HG03439 (cell line): ENCODE measurements at regions not wholly inside any gene's neighbourhood (a gene's known extent, or its start where the extent isn't known, plus 50 kb on each side); places are given as distances from the start of the nearest gene placed in this dataset.
"Not testable (repeated sequence)": the region's sequence is repeated elsewhere in the genome, so short reads cannot be mapped to it uniquely, and the experiment has no call there.

Source experiments
- ATAC-seq: cut with Tn5 transposase; IDR thresholded peaks from one replicate; pipeline ENCODE4 v1.9.1; 2021; ENCODE audit warnings: mild to moderate bottlenecking, moderate library complexity; ENCODE audit not compliant: unreplicated experiment

- no peak for ATAC-seq
These were observed 1131.7 kb downstream of the SLITRK5 start for GRCh38 chr13:88802886-88803285.

- no peak for ATAC-seq
These were observed 1135.3 kb downstream of the SLITRK5 start for GRCh38 chr13:88806438-88806837.

GRCh38 chr13:88817560-88817959, 1146.4 kb downstream of the SLITRK5 start:
- ATAC-seq: no peak

GRCh38 chr13:88823114-88823513, 1151.9 kb downstream of the SLITRK5 start:
- no peak for ATAC-seq

GRCh38 chr13:88824218-88824617, 1153.0 kb downstream of the SLITRK5 start:
- no peak for ATAC-seq

GRCh38 chr13:88840085-88840484, 1168.9 kb downstream of the SLITRK5 start:
- ATAC-seq: no peak

- not testable (repeated sequence) for ATAC-seq
These were observed 1181.1 kb downstream of the SLITRK5 start for GRCh38 chr13:88852293-88852692.

- ATAC-seq: no peak
These were observed 1186.1 kb downstream of the SLITRK5 start for GRCh38 chr13:88857256-88857655.

- ATAC-seq: no peak
These were observed 1191.0 kb downstream of the SLITRK5 start for GRCh38 chr13:88862095-88862620.

- ATAC-seq: no peak
These were observed 1191.9 kb downstream of the SLITRK5 start for GRCh38 chr13:88863116-88863515.

- no peak for ATAC-seq
These were observed 1195.0 kb downstream of the SLITRK5 start for GRCh38 chr13:88866195-88866594.

- ATAC-seq: no peak
These were observed 1212.6 kb downstream of the SLITRK5 start for GRCh38 chr13:88883741-88884140.

- ATAC-seq: no peak
These were observed 1216.0 kb downstream of the SLITRK5 start for GRCh38 chr13:88887045-88887662.

- ATAC-seq: no peak
These were observed 1224.2 kb downstream of the SLITRK5 start for GRCh38 chr13:88895261-88895941.

- no peak for ATAC-seq
These were observed 1225.3 kb downstream of the SLITRK5 start for GRCh38 chr13:88896466-88896865.

GRCh38 chr13:88908961-88909441, 1237.8 kb downstream of the SLITRK5 start:
- ATAC-seq: no peak

GRCh38 chr13:88919970-88920628, 1248.9 kb downstream of the SLITRK5 start:
- ATAC-seq: peak; percentile 87

- ATAC-seq: no peak
These were observed 1254.8 kb downstream of the SLITRK5 start for GRCh38 chr13:88925954-88926353.

- no peak for ATAC-seq
These were observed 1255.8 kb downstream of the SLITRK5 start for GRCh38 chr13:88926890-88927502.

- ATAC-seq: no peak
These were observed 1261.8 kb downstream of the SLITRK5 start for GRCh38 chr13:88932950-88933349.

- no peak for ATAC-seq
These were observed 1266.2 kb downstream of the SLITRK5 start for GRCh38 chr13:88937384-88937783.
